GM20431 (cell line): ENCODE measurements at regions not wholly inside any gene's neighbourhood (a gene's known extent, or its start where the extent isn't known, plus 50 kb on each side); places are given as distances from the start of the nearest gene placed in this dataset.

Experiments used
- in situ Hi-C: fragments of 300-500 bp; cut with MseI, MboI; formaldehyde crosslinking; loops from one replicate; pipeline ENCODE4 v1.15.0; 2020; ENCODE audit warnings: low sequenced_read_pairs; ENCODE audit not compliant: unreplicated experiment

DNA sequence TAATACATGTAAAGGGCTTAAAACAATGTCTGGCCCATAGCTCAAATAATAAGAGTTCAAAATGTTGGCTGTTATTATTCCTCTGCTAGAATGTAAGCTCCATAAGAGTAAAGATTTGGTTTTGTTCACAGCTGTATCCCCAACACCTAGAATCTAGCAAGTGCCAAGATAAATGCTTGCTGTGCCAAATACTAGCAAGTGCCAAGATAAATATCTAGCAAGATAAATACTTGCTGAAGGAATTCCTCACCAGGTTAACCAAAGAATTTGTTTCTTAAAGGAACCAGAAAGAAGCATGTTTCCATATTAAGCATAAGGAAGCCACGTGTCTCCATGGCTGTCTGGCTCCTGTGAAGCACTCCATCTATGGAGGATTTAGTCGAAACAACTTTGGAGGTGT, 235.2 kb upstream of the SP4 start:
- in situ Hi-C loops, result no loop called here

DNA sequence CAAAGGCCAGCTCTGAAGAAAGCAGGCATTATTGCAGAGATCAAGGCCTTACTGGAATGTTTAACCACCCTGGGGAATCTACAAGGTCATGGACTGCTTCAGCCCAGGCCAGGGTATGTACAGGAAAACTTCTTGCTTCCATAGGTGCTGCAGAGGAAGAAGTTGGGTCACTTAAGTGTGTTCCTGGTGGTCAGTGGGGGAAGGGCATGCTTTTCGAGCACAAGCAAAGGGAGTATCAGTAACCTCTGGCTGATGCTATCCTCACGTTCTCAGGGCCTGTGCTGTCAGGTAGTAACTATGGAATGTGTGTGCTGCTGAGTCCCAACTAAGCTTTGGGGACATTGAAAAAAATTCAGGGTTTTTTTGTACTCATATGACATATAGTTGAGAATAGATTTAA, 234.0 kb upstream of the SP4 start:
- in situ Hi-C loops, result no loop called here

DNA sequence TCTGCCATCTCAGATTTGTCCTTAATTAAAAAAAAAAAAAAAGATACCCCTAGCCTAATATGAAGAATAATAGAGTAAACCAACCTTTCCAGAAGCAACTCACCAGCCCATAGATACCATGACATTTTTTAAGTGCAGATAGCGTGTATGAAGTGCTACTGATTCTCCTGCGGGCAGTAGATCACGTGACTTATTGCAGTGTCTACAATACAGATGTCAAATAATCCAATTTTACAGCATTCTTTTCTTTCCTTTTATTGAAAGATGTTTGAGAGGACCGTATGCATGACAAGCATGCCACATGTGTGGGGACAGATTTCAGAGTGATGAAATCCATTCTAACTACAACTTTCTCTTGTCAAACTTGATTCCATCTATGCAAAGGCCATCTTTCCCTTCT, 232.9 kb upstream of the SP4 start:
- in situ Hi-C loops, result no loop called here

DNA sequence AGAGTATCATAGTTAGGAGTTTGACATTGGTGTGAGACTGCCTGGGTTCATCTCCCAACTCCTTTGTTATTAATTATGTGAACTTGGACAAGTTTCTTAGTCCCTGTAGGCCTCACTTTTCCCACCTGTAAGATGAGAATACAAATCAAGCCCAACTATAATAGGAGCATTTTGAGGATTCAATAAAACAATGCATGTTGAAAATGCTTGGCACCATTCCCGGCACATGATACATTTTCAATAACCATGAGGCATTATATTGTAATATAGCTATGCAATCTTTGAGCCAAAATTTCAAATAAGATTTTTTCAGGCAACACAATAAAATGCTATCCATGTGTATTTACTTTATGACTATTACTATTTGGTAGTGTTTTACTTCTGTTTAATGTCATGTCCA, 229.0 kb upstream of the SP4 start:
- in situ Hi-C loops, result no loop called here

DNA sequence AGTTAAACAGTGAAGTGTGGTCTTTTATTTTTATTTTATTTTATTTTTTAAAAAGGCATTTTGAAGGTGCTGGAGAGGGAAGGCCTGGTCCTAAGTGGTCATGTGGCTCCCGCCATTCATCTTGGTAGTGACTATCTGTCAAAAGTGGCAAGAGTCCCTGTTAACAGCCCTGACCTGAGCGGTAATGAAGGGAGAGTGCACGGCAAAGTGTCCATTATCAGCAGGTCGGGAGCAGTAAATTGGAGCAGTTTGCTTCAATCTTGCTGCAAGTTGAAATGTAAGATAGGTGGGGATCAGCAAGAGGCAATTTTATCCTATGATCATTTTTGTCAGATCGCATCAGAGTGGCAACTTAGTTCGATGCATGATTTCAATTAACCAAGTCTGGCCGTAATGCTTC, 227.4 kb upstream of the SP4 start:
- in situ Hi-C loops, result no loop called here

DNA sequence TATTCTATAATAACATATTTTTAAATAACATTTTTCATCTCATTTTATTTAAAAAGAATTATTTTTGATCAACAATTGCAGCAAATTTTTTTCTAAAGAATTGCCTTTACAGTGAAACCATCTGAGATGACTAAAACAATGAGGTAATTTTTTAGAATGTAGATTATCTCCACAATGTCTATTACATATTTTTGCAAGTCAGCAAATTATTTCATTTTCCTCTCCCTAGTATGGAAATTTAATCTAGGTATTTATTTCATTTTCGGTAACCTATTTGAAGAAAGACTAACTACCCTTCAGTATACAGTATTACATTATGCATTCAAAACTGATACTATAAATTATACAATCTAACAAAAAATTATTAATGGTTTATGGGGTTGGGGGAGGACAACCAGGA, 213.2 kb upstream of the SP4 start:
- in situ Hi-C loops, result no loop called here

DNA sequence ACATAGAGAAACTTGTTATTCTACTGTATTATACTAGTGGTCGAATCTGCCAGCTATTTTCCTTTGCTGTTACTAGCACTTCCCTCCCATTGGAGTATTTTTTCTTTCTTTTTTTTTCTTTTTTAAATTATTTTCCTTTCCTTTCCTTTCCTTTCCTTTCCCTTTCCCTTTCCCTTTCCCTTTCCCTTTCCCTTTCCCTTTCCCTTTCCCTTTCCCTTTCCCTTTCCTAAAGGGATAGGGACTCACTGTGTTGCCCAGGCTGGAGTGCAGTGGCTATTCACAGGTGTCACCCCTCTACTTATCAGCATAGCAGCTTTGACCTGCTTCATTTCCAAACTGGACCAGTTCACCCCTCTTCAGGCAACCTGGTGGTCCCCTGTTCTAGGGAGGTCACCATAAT, 212.6 kb upstream of the SP4 start:
- in situ Hi-C loops, result no loop called here

DNA sequence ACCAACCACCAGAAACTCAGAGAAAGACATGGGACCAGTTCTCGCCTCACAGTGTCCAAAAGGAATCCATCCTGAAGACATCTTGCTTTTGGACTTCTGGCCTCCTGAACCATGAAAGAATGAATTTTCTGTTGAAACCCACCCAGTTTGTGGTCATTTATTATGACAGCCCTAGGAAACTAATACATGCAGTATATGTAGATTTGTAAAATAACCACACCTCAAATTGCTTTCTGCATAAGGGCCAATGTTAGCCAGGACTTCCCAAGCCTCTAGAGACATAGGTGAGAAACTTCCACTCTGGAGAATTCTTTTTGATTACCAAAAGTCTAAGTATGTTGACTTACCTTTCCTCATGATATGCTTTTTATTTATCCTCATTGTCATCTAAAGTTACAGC, 210.5 kb upstream of the SP4 start:
- in situ Hi-C loops, result no loop called here

DNA sequence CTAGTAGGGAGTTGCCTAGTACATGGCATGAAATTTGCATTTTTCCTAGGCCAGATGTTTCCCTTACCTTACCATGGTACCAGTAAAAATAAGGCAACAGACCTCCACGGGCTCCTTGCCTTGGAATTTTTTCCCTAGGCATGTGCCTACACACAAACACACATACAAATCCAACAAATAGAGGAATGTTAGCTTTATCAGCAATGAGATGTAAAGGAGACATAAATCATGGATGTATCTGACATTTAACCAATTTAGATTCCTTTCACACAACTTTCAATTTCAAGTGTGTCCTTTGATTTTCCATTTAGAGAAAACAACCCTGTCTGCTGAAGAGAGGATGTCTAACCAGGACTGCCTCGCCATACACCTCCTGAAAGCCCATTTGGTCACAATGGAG, 209.7 kb upstream of the SP4 start:
- in situ Hi-C loops, result no loop called here

DNA sequence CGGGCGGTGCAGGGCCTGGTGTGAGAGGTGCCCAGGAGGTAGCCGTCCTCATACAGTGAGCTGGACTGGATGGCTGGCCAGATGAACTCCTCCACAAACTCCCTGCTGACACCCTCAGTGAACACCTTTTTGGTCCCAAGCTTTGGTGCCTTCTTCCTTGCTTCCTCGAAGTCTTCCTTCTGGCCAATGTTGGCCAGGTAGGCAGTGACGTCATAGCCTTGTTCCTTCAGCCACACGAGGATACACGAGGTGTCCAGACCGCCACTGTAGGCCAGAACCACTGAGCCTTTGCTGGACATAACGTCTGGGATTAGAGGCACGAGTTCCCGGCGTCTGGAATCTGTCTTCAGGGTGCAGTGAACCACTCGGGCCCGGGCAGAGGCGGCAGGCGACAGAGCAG, 206.8 kb upstream of the SP4 start:
- in situ Hi-C loops, result no loop called here

DNA sequence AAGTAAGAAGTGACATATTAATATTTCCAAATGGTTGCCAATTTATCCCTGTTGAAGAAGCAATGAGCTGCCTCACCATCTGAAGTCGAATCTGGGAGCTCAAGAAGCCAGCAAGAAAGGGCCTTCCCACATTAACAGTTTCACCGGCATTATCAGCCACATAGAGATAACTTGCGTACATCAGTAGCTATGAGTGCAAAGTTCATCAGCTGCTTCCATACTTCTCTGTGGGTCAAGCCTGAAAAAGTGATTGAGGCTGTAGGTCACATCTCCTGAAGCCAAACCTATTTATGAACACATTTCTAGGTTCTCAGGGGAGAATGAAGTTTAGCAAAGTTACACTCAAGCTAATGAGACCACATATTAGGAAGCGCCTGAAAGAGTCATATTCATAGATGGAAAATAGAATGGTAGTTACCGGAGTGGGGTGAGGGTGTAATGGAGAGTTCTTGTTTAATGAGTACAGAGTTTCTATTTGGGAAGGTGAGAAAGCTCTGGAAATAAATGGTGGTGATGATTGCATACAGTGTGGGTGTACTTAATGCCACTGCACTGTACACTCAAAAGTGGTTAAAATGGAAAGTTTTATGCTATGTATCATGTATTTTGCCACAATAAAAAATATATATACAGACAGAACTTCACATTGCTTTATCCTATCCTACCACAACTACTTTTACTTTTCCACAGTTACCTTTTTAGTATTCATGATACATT, 189.3 kb upstream of the SP4 start:
- in situ Hi-C loops, result no loop called here

DNA sequence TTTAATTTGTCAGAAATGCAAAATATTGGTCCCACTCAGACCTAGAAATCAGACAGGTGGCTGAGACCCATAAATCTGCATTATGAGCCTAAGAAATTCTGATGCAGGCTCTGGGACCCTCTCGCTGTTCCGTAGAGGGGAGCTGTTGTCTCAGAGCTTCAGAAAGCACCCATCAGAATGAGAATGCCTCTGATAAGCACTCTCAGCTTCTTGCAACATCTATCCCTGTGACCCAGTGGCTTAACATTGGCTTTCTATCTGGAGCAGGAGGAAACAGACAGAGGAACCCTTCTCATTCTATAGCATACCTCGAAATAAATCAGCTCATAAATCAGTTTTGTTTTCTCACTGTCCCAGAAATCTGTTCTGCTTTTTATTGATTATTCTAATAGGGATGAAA, 184.6 kb upstream of the SP4 start:
- in situ Hi-C loops, result no loop called here

DNA sequence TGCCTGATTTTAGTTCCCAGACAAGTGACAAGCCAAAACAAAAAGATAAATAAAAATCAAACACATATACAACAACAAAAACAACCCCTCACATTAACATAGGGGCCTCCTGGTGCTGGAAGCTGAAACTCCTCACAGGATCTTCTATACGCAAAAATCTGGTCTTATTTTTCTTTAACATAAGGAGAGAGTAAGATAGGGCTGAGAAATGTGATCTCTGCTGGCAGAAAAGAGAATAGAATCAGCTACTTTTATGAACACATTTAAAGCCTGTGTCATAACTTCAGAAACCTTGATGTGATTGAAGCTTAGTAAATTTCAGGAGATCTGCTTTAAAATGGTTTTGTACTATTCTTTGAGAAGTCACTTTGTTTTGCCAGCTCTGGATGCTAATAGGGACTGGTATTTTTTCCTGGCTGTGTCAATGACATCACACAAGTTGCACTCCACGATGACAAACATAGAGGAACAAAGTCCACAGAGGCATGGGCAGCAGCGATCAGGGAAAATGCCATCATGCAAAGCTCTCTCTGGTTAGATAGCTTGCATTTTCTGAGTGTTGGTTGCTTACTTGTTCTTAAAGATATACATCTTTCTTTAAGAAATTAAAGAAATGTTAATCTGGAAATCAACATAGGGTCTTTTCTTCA, 176.6 kb upstream of the SP4 start:
- in situ Hi-C loops, result loop anchor here (25.0 kb wide), 3 partner anchors 261 to 761 kb away; partner anchors contain the start of gene SP8

DNA sequence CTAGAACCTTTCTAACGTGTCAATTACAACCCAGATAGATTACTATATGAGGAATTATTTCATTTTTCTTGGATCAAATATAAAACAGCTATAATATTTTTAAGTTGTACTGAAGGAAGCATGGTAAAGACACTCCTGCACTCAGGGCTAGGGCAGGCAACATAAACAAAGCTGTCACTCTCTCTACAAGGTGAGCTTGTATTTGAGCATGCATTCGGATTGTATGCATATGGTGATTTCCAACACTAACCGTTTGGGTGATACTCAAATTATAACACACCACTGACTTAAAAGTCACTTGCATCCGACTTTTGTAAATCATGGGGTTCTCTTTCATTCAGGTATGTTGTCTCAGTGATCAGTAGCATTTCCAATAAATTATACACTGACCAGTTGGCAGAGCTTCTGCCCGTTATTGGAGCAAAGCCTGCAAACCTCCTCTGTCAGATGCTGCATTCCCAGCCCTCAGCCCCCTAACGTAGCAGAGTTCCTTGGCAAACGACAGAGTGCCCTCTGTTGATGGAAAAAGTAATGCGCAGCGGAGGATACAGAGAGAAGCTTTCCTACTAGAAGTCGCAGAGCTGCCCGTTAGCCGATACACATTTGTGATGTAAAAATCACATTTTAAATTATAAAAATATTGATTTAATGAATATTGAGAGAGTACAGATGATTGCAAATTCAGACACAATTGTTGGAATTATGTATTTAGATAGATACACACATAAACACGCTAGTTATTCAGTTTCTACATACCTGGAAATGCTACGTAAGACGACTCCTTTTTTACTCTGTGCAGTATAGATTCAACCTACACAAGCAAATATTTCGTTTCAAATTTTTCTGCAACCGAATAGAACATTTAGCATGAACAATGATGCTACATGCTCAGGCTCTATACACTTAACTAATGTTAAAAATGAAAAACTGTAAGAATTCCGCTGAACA, 173.9 kb upstream of the SP4 start:
- in situ Hi-C loops, result loop anchor here (25.0 kb wide), 3 partner anchors 258 to 758 kb away; partner anchors contain the start of gene SP8

DNA sequence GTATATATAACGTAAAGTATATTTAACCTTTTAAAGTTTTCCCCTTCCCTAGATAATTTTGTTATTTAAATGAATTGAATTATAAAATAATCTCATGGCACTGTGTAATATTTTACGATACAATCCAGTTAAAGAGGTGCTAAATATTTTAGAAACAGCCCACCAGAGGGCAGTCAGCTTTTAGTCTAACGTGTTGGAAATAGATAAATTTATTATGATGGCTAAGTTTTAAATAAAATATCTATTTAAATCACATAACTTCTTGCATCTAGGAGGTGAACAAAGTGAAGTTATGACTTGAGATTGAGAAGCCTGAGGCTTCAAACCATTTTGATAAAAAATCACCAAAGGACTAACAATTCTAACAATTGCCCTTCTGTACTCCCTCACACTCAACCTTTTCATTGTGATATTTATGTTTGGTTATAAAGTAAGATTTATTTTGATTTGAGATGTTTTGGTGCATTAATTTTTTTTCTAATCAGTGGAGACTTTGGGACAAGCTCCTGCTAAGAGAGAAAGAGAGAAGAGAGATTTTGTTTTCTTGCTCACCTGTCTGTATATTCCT, 171.5 kb upstream of the SP4 start:
- in situ Hi-C loops, result loop anchor here (25.0 kb wide), 3 partner anchors 256 to 756 kb away; partner anchors contain the start of gene SP8

DNA sequence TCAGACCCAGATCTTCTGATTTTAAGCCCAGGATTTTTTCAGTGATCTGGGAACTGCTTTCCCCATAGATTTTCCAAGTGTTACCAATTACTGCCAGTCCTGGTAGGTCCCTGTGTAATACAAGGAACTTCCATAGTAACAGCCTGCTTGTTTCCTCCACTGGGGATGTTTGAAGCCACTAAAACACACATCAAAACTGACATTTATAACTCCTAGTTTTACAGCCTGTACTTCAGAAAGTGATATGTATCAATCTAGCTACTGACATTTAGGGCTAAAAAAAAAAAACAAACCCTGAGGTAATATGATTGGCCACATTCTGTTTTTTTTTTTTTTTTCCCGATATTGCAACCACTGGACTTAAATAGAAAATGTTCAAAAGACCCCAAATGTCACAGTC, 166.9 kb upstream of the SP4 start:
- in situ Hi-C loops, result loop anchor here (25.0 kb wide), 3 partner anchors 251 to 751 kb away; partner anchors contain the start of gene SP8

DNA sequence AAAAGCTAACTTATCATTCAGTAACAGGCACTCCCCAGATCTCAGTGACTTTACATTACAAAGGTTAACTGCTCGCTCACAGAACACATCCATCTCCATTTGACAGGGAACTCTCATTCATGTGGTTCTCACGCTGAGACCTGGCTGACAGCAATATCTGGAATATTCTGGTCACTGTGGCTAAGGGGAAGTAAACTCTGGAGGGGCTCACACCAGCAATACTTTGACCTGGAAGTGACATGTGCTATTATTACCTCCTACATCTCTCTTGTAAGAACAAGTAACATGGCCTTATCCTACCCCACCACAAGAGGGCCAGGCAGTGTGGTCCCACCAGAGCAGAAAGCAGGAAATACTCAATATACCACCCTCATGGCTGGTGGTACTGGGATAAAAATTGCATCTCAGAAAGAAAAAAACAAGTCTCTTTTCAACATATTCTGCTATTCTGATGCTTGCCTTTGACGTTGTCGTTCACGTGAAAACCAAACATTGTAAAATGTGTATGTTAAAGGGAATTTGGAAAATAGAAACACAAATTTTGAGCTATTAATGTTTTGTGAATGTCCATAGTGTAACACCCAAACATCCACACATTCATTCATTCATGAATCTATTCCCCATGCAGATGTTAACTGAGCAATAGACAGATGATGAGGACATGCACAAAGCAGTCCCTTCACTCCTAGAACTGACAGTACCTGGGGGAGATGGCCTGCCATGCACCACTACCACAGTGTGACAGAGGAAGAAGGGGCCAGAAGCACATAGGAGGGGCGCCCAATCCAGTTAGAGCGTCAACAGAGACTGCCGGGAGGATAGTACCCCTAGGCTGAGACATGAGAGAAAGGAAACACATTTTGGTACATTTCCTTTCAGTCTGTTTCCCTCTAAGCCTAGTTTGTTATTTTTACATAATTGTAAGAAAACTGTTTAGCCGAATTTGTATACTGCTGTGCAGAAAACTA, 166.0 kb upstream of the SP4 start:
- in situ Hi-C loops, result loop anchor here (25.0 kb wide), 3 partner anchors 250 to 750 kb away; partner anchors contain the start of gene SP8

DNA sequence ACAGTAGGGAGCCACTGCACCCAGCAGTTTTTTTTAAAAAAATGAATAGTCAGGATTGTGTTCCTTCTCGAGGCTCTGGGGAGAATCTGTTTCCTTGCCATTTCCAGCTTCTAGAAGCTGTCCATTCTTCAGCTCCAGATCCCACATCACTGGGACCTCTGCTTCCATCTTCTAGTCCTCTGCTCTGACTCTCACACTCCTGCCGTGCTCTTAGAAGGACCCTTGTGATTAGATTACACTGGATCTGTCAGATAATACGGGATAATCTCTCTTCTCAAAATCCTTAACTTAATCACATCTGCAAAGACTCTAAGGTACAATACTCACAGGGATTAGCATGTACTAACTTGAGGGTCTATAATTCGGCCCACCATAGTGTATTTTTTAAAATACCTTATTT, 158.9 kb upstream of the SP4 start:
- in situ Hi-C loops, result loop anchor here (25.0 kb wide), 3 partner anchors 243 to 743 kb away; partner anchors contain the start of gene SP8

DNA sequence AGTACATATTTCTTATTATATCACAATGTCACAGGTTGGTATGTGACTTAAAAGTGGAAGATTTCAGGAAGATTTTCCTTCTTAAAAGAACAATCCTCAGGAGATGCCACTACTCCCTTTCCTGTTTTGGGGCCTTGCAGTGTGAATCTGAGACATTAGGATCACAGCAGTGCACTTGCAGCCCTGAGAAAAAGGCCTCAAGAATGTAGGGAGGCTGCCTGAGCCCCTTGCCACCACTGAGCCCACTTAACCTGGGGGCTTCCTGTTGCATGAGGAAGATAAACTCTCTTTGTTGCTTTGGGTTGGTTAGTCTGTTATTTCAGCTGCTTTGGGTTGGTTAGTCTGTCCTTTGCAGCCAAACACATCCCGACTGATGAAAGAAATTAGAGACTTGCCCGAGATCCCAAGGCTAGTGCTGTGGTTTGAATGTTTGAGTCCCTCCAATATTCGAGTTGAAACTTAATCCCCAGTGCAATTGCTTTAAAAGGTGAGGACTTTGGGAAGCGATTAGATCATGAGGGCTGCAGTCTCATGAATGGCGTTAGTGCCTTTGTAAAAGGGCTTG, 151.3 kb upstream of the SP4 start:
- in situ Hi-C loops, result no loop called here
